Erythroblast (primary cell): ENCODE measurements at regions not wholly inside any gene's neighbourhood (a gene's known extent, or its start where the extent isn't known, plus 50 kb on each side); places are given as distances from the start of the nearest gene placed in this dataset.

Experiments
- GATA1 ChIP-seq: IDR thresholded peaks from 2 replicates; pipeline ENCODE4 v1.6.1; 2011; ENCODE audit warnings: low read depth, mild to moderate bottlenecking, control low read depth, low read length, moderate library complexity
- POLR2A ChIP-seq: IDR thresholded peaks from 2 replicates; pipeline ENCODE4 v1.6.1; 2011; ENCODE audit warnings: mild to moderate bottlenecking, low read length

DNA sequence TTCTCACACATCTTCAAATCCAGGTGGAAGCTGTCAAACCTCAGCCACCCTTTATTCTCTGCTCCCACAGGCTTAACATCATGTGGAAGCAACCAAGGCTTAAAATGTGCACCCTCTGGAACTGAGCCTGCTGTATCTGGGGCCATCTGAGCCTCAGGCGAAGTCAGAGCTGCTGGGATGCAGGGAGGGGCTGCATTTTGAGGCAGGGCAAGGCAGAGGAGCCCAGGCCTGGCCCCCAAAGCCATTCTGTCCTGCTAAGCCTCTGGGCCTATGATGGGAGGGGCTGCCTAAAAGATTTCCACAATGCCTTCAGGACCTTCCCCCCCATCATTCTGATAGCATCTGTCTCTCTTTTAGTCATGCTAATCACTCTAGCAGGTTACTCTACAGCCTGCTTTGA lies 51.7 kb upstream of the COBL start:
- TF ChIP-seq POLR2A (no peak), GATA1 (no peak)
